DND-41 (cell line): ENCODE measurements at regions not wholly inside any gene's neighbourhood (a gene's known extent, or its start where the extent isn't known, plus 50 kb on each side); places are given as distances from the start of the nearest gene placed in this dataset.

ENCODE experiments used
- EZH2 ChIP-seq: IDR thresholded peaks from 3 replicates; pipeline ENCODE4 v1.6.1; 2012; ENCODE audit warnings: borderline replicate concordance, low read depth, mild to moderate bottlenecking, moderate library complexity, low read length, inconsistent platforms; ENCODE audit not compliant: severe bottlenecking
- TF ChIP-seq, protein P1 (sequence below): IDR thresholded peaks from 2 replicates; pipeline ENCODE4 v1.5.1; 2012; ENCODE audit warnings: borderline replicate concordance, low read length, moderate library complexity, mild to moderate bottlenecking; ENCODE audit not compliant: poor library complexity, severe bottlenecking; ENCODE audit errors: extremely low read depth

DNA sequence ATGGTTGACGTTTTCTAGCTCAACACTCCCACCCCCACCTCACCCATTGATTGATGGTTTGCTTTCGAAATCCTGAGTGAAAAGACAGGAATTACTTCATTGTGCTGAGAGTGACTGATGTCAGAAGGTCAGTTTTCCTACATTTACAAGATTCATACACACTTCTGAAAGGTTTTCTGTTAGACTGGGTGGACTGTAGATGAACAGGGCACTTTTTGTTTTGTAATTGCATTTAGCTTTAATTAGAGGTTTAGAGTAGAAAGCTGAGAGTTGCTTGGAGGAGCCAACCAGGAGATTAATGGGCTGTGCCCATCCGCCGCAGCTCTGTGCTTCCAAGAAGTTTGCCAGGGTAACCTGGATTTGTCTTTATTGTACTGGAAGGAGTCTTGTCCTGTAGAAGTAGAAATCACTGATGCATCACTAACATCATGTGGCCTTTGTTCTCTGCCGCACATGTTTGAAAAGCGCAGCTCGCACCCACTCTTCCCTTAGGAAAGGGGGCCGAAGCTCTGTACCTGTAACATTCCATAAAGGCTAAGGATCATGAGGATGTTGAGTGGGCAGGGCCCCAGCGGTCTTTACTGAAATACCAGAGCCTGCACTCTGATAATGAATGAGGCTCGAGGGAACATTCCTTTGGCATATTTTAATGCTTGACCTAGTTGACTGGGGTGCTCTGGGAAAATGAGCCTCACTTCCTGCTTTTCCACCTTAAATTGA, 267.6 kb upstream of the DMRT1 start:
- TF ChIP-seq, protein P1, sequence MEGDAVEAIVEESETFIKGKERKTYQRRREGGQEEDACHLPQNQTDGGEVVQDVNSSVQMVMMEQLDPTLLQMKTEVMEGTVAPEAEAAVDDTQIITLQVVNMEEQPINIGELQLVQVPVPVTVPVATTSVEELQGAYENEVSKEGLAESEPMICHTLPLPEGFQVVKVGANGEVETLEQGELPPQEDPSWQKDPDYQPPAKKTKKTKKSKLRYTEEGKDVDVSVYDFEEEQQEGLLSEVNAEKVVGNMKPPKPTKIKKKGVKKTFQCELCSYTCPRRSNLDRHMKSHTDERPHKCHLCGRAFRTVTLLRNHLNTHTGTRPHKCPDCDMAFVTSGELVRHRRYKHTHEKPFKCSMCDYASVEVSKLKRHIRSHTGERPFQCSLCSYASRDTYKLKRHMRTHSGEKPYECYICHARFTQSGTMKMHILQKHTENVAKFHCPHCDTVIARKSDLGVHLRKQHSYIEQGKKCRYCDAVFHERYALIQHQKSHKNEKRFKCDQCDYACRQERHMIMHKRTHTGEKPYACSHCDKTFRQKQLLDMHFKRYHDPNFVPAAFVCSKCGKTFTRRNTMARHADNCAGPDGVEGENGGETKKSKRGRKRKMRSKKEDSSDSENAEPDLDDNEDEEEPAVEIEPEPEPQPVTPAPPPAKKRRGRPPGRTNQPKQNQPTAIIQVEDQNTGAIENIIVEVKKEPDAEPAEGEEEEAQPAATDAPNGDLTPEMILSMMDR, result no peak
- no peak for TF ChIP-seq EZH2
